DND-41 (cell line): ENCODE measurements at regions not wholly inside any gene's neighbourhood (a gene's known extent, or its start where the extent isn't known, plus 50 kb on each side); places are given as distances from the start of the nearest gene placed in this dataset.

Source experiments
- ATAC-seq: fragments of 200-7000 bp; cut with Tn5 transposase; 3 replicates; pipeline ENCODE4 v1.9.1; 2021; ENCODE audit warnings: low read depth; ENCODE audit not compliant: insufficient read depth
- DNase-seq: peaks from one replicate; pipeline ENCODE4 v3.0.0-alpha.2; 2020
- H2AFZ ChIP-seq: 2 replicates; pipeline ENCODE4 v1.6.0; 2012; ENCODE audit warnings: low read depth, low read length
- H3K27ac ChIP-seq: 2 replicates; pipeline ENCODE4 v1.5.1; 2012; ENCODE audit warnings: low read length, inconsistent platforms
- H3K27me3 ChIP-seq: fragments of 200-600 bp; sonication (generic); 2 replicates; pipeline ENCODE4 v1.6.0; 2012; ENCODE audit warnings: low read length, mild to moderate bottlenecking, inconsistent platforms; ENCODE audit not compliant: insufficient read depth, poor library complexity
- H3K36me3 ChIP-seq: 2 replicates; pipeline ENCODE4 v1.5.1; 2012; ENCODE audit warnings: low read length, inconsistent platforms; ENCODE audit not compliant: insufficient read depth
- H3K4me1 ChIP-seq: 2 replicates; pipeline ENCODE4 v1.5.1; 2012; ENCODE audit warnings: mild to moderate bottlenecking, low read length; ENCODE audit not compliant: insufficient read depth
- H3K4me2 ChIP-seq: 2 replicates; pipeline ENCODE4 v1.6.0; 2012; ENCODE audit warnings: mild to moderate bottlenecking, moderate library complexity, low read length, inconsistent platforms; ENCODE audit not compliant: insufficient read depth
- H3K4me3 ChIP-seq, 2 experiments: fragments of 200-600 bp in 1 of 2; shearing (Covaris generic) in 1 of 2; 2 replicates each; pipeline ENCODE4 v1.5.1; 2012 to 2016; ENCODE audit warnings: inconsistent platforms in 2 of 2, low read length in 2 of 2, mild to moderate bottlenecking in 2 of 2, low read depth in 1 of 2, moderate library complexity in 1 of 2
- H3K79me2 ChIP-seq: 2 replicates; pipeline ENCODE4 v1.6.0; 2012; ENCODE audit warnings: low read length, inconsistent platforms; ENCODE audit not compliant: insufficient read depth
- H3K9ac ChIP-seq: 2 replicates; pipeline ENCODE4 v1.6.0; 2012; ENCODE audit warnings: low read depth, mild to moderate bottlenecking, inconsistent platforms, low read length, moderate library complexity
- H3K9me3 ChIP-seq: 2 replicates; pipeline ENCODE4 v1.5.1; 2012; ENCODE audit warnings: low read length, moderate library complexity, mild to moderate bottlenecking, inconsistent platforms; ENCODE audit not compliant: insufficient read depth, severe bottlenecking
- H4K20me1 ChIP-seq: 2 replicates; pipeline ENCODE4 v1.6.0; 2012; ENCODE audit warnings: low read length; ENCODE audit not compliant: insufficient read depth
- CTCF ChIP-seq: IDR thresholded peaks from 2 replicates; pipeline ENCODE4 v1.5.1; 2012; ENCODE audit warnings: borderline replicate concordance, low read length, moderate library complexity, mild to moderate bottlenecking; ENCODE audit not compliant: poor library complexity, severe bottlenecking; ENCODE audit errors: extremely low read depth
- EZH2 ChIP-seq: IDR thresholded peaks from 3 replicates; pipeline ENCODE4 v1.6.1; 2012; ENCODE audit warnings: borderline replicate concordance, low read depth, mild to moderate bottlenecking, moderate library complexity, low read length, inconsistent platforms; ENCODE audit not compliant: severe bottlenecking

GRCh38 chr20:60407938-60408337, 449.7 kb downstream of the CDH26 start:
- Histone ChIP-seq H4K20me1 (no peaks in the 10 kb centered on the region), H3K79me2 (no peaks in the 10 kb centered on the region; the same call in 1 of the 2 replicates), H3K9ac (peak overlapping the region; percentile 36; the same call in 1 of the 2 replicates), H3K4me1 (peaks cover 30% of the 10 kb centered on the region), H3K27me3 (no peaks in the 10 kb centered on the region), H3K4me2 (peak overlapping the region; percentile 45), H3K27ac (peak overlapping the region; percentile 85), H2AFZ (no peak overlapping the region), H3K4me3 (peak overlapping the region in 1 of 2 experiments; percentile 10; a peak in 1 of 4 replicates), H3K36me3 (peaks cover 21% of the 10 kb centered on the region), H3K9me3 (peaks cover 5% of the 10 kb centered on the region)
- ATAC-seq: peak; percentile 86
- peak; percentile 64 for DNase-seq
- peak; percentile 12 for TF ChIP-seq CTCF
- no peak for TF ChIP-seq EZH2

GRCh38 chr20:60408435-60408834, 450.2 kb downstream of the CDH26 start:
- H3K4me1 ChIP-seq: peaks cover 30% of the 10 kb centered on the region
- no peak for DNase-seq
- H2AFZ ChIP-seq: no peak overlapping the region
- peaks cover 16% of the 10 kb centered on the region for H3K36me3 ChIP-seq
- H3K9ac ChIP-seq: peak overlapping the region; percentile 36; the same call in 1 of the 2 replicates
- no peaks in the 10 kb centered on the region; the same call in 1 of the 2 replicates for H3K79me2 ChIP-seq
- H3K27ac ChIP-seq: peak overlapping the region; percentile 85
- H3K4me2 ChIP-seq: peak overlapping the region; percentile 45
- no peaks in the 10 kb centered on the region for H4K20me1 ChIP-seq
- no peaks in the 10 kb centered on the region for H3K27me3 ChIP-seq
- peaks cover 5% of the 10 kb centered on the region for H3K9me3 ChIP-seq
- ATAC-seq: peak; percentile 50
- TF ChIP-seq CTCF (no peak), EZH2 (no peak)
- H3K4me3 ChIP-seq: peak overlapping the region in 1 of 2 experiments; percentile 10; a peak in 1 of 4 replicates

- no peaks in the 10 kb centered on the region for H4K20me1 ChIP-seq
- H3K4me3 ChIP-seq: no peak overlapping the region
- peaks cover 15% of the 10 kb centered on the region for H3K36me3 ChIP-seq
- no peak overlapping the region for H3K9ac ChIP-seq
- peak overlapping the region; percentile 27; the same call in 1 of the 2 replicates for H3K27ac ChIP-seq
- H3K4me1 ChIP-seq: peaks cover 30% of the 10 kb centered on the region
- no peak overlapping the region for H2AFZ ChIP-seq
- peaks cover 5% of the 10 kb centered on the region for H3K9me3 ChIP-seq
- no peak for DNase-seq
- no peaks in the 10 kb centered on the region for H3K27me3 ChIP-seq
- H3K79me2 ChIP-seq: no peaks in the 10 kb centered on the region; the same call in 1 of the 2 replicates
- H3K4me2 ChIP-seq: no peak overlapping the region
- TF ChIP-seq CTCF (no peak), EZH2 (no peak)
- ATAC-seq: no peak
These were observed 452.5 kb downstream of the CDH26 start for GRCh38 chr20:60410618-60411264.
